Colonic mucosa (tissue), 4 donors: ENCODE measurements at regions not wholly inside any gene's neighbourhood (a gene's known extent, or its start where the extent isn't known, plus 50 kb on each side); places are given as distances from the start of the nearest gene placed in this dataset.

Source experiments
- DNase-seq: peaks from one replicate; pipeline ENCODE4 v3.0.0-alpha.2; 2020
- H3K27ac ChIP-seq: fragments of 200-600 bp; one replicate; pipeline ENCODE4 v1.8.0; 2021
- H3K27me3 ChIP-seq: fragments of 200-600 bp; one replicate; pipeline ENCODE4 v1.8.0; 2021
- H3K36me3 ChIP-seq: fragments of 200-600 bp; one replicate; pipeline ENCODE4 v1.8.0; 2021
- H3K4me1 ChIP-seq: fragments of 200-600 bp; one replicate; pipeline ENCODE4 v1.8.0; 2021; ENCODE audit warnings: mild to moderate bottlenecking
- H3K4me3 ChIP-seq: fragments of 200-600 bp; one replicate; pipeline ENCODE4 v1.8.0; 2021
- H3K9ac ChIP-seq, 2 donors: one replicate each; pipeline ENCODE4 v1.7.0; 2013; ENCODE audit warnings: control low read depth in 2 of 2, low read depth in 2 of 2, low read length in 2 of 2
- H3K9me3 ChIP-seq: fragments of 200-600 bp; one replicate; pipeline ENCODE4 v1.8.0; 2021
- CTCF ChIP-seq: fragments of 200-600 bp; IDR thresholded peaks from one replicate; pipeline ENCODE4 v1.8.0; 2022; ENCODE audit warnings: antibody characterized with exemption, mild to moderate bottlenecking
- intact Hi-C: fragments of 100-400 bp; cut with DNase I; formaldehyde crosslinking; loops from one replicate; pipeline ENCODE4 v1.14.1; 2022
- donor health status: healthy.
- donor health status: DM: no; HTN: no; CAD: no.
- donor health status: DM: no; HTN: no; CAD: no.

- no peak for TF ChIP-seq CTCF
- Histone ChIP-seq H3K36me3 (no peaks in the 10 kb centered on the region), H3K27me3 (no peaks in the 10 kb centered on the region), H3K4me3 (no peak overlapping the region), H3K9me3 (no peaks in the 10 kb centered on the region), H3K27ac (no peak overlapping the region), H3K4me1 (no peaks in the 10 kb centered on the region), H3K9ac (no peak overlapping the region)
- DNase-seq, result no peak
- intact Hi-C loops, result no loop called here
These were observed 191.3 kb upstream of the MPDZ start for GRCh38 chr9:13470836-13471235.

- TF ChIP-seq CTCF, result no peak
- Histone ChIP-seq H3K27ac (no peak overlapping the region), H3K9ac (no peak overlapping the region), H3K27me3 (no peaks in the 10 kb centered on the region), H3K4me3 (no peak overlapping the region), H3K4me1 (no peaks in the 10 kb centered on the region), H3K36me3 (no peaks in the 10 kb centered on the region), H3K9me3 (no peaks in the 10 kb centered on the region)
- no peak for DNase-seq
- intact Hi-C loops, result no loop called here
These were observed 187.7 kb upstream of the MPDZ start for GRCh38 chr9:13467157-13467556.

GRCh38 chr9:13461414-13461991 is 182.0 kb upstream of the MPDZ start:
- H3K4me3 ChIP-seq, result no peak overlapping the region
- TF ChIP-seq CTCF, result no peak
- no peaks in the 10 kb centered on the region for H3K4me1 ChIP-seq
- intact Hi-C loops, result no loop called here
- no peak overlapping the region for H3K9ac ChIP-seq
- no peaks in the 10 kb centered on the region for H3K36me3 ChIP-seq
- no peak for DNase-seq
- no peaks in the 10 kb centered on the region for H3K27me3 ChIP-seq
- H3K9me3 ChIP-seq, result no peaks in the 10 kb centered on the region
- no peak overlapping the region for H3K27ac ChIP-seq

- no peaks in the 10 kb centered on the region for H3K27me3 ChIP-seq
- DNase-seq, result no peak
- no peak overlapping the region for H3K27ac ChIP-seq
- H3K9ac ChIP-seq, result no peak overlapping the region
- no peaks in the 10 kb centered on the region for H3K4me1 ChIP-seq
- intact Hi-C loops, result no loop called here
- no peaks in the 10 kb centered on the region for H3K36me3 ChIP-seq
- no peak overlapping the region for H3K4me3 ChIP-seq
- H3K9me3 ChIP-seq, result no peaks in the 10 kb centered on the region
- TF ChIP-seq CTCF, result no peak
These were observed 179.6 kb upstream of the MPDZ start for GRCh38 chr9:13459071-13459470.

GRCh38 chr9:13457795-13458194 is 178.3 kb upstream of the MPDZ start:
- no peak overlapping the region for H3K4me3 ChIP-seq
- no peaks in the 10 kb centered on the region for H3K4me1 ChIP-seq
- no peak for DNase-seq
- intact Hi-C loops, result no loop called here
- H3K9me3 ChIP-seq, result no peaks in the 10 kb centered on the region
- no peak overlapping the region for H3K9ac ChIP-seq
- H3K36me3 ChIP-seq, result no peaks in the 10 kb centered on the region
- H3K27ac ChIP-seq, result no peak overlapping the region
- no peak for TF ChIP-seq CTCF
- H3K27me3 ChIP-seq, result no peaks in the 10 kb centered on the region

- intact Hi-C loops, result no loop called here
- TF ChIP-seq CTCF, result no peak
- no peak for DNase-seq
- Histone ChIP-seq H3K36me3 (no peaks in the 10 kb centered on the region), H3K9me3 (no peaks in the 10 kb centered on the region), H3K4me1 (no peaks in the 10 kb centered on the region), H3K4me3 (no peak overlapping the region), H3K9ac (no peak overlapping the region), H3K27ac (no peak overlapping the region), H3K27me3 (no peaks in the 10 kb centered on the region)
These were observed 171.2 kb upstream of the MPDZ start for GRCh38 chr9:13450723-13451122.
